Middle frontal gyrus (tissue), 1 donor: ENCODE measurements at regions not wholly inside any gene's neighbourhood (a gene's known extent, or its start where the extent isn't known, plus 50 kb on each side); places are given as distances from the start of the nearest gene placed in this dataset.
"Not testable (repeated sequence)": the region's sequence is repeated elsewhere in the genome, so short reads cannot be mapped to it uniquely, and the experiment has no call there.

Experiments used
- DNase-seq: peaks from one replicate; pipeline ENCODE4 v3.0.0-alpha.2; 2015; ENCODE audit warnings: low spot score; ENCODE audit errors: extremely low spot score

DNA sequence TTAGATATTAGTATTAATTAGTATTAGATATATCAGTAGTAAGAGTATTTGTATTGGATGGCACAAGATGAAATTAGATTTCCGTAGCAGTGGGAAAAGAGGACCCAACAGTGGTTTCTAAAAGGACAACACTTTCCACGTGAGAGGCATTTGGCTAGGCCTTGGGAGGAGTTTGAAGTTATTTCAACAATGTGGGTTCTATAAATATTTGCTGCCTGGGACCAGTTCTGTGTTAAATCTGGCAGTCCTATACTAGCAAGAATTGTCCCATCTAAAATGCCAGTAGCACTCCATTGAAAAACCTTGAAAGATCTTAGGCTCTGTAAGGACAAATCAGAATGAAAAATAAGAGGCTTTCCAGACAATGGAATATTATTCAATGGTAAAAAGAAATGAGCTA is 347.1 kb upstream of the DNAJC19 start:
- DNase-seq, result no peak

DNA sequence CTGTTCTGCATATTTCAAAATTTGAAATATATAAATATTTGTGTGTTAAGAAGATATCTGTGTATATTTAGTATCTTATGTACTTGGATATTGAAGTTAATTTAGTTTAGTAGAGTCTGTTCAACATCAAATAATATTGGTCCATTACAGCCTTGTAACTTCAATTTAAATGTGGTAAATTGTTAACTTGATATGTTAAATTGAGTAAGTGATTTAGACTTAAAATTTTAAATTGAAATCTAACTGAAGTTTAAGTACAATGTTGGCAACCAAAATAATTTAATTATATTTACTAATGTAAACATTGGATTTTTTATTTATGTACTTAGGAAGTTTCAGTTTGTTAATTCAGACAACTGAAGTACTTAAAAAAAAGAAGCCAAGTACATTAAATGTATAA is 343.9 kb upstream of the DNAJC19 start:
- DNase-seq, result no peak

- DNase-seq, result no peak
Observed at GRCh38 chr3:181330821-181331563, 341.5 kb upstream of the DNAJC19 start.

DNA sequence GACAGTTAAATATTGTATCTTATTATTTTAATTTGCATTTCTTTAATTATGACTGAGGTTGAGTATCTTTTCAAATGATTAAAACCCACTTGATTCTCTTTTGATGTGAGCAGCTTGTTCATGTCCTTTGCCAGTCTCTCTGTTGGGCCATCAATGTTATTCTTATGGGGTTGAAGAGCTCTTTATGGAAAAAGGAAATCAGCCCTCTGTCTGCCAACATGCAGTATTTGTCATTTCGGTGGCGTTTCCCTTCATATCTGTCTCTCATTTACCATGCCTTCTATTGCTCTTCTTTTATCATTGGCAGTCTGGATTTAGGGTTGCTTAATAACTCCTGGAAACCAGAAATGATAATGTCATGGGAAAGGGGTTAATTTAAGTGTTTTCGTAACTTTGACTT is 340.7 kb upstream of the DNAJC19 start:
- DNase-seq, result no peak

DNA sequence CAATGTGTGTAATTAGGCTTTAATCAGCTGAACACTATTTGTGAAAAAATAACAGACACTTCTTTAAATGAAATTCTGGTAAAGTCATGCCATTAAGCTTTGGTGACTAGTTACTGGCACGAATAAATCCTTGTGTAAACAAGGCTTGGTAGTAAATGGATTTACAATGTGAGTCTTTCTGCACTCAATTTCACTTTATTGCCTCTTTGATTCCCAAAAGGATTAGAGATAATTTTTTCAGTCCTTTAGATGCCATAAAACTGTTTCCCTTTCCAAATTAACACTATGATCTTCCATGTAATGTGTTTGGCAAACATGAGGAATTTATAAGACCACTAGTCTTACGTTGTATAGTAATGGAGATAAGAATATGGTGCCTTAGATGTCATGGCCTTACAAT is 339.5 kb upstream of the DNAJC19 start:
- DNase-seq, result no peak

GRCh38 chr3:181328346-181328745 is 338.8 kb upstream of the DNAJC19 start:
- no peak for DNase-seq

GRCh38 chr3:181327349-181327748 is 337.8 kb upstream of the DNAJC19 start:
- no peak for DNase-seq

DNA sequence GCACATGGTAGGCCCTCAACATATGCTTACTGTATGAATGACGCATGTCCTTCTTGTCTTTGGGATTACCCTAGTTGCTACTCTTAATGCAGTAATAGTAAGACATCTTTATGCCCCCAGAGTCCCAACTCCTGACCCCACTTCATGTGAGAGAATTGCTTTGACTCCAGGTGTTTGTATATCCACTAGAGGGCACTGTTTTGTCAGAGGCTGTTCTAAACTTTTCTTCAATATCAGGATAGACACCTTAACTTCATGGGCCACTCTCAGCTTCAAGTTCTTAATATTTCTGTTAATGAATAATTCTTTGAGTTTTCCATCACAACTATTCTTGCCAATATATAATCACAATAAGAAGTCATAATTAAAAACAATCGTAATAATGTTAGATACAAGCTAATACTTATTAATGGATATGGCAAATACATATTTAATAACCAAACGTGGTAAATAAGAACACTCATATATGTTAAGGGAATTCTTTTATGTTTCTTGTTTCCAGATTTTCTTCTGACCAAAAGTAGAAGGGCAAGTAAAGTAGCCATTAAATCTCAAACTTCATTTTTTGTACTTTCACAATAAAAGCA is 337.2 kb upstream of the DNAJC19 start:
- DNase-seq, result no peak

GRCh38 chr3:181324516-181324915 is 335.0 kb upstream of the DNAJC19 start:
- not testable (repeated sequence) for DNase-seq

GRCh38 chr3:181318321-181318720 is 328.8 kb upstream of the DNAJC19 start:
- no peak for DNase-seq

DNA sequence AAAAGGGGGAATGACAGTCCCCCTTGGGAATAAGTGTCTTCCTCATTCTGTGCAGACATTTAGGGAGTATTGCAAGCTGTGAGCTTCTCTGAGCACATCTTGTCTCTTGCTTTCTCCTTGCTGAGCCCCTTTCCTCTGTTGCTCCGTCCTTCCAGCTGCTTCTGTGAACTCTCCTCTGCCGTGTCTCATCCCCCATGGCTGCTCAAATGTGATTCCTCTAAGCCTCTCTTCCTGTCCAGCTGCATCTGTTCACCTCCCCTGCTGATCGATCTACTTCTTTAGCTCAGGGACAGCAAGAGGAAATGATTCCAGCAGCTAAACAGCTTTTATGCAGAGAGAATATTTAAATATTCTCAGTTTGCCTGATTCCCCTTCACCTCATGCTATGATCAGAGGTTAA is 328.0 kb upstream of the DNAJC19 start:
- no peak for DNase-seq

DNA sequence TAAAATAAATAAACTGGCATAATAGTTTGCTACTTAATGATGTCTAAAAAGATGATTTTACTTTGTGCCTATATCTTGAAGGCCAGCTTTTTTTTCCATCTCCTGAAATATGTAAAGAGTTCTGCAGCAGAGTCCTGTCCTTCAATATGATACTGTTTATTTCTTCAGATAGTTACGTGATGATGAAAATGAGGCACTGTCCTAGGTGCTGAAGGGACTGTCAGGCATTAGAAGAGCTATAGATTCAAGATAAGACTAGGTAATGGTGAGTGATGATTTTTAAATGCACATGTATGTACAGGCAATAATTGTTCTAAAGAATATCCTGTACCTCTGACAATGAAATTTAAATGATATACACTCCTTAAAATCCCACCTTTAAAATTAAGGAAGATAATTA is 326.9 kb upstream of the DNAJC19 start:
- no peak for DNase-seq

- DNase-seq, result no peak
Observed at GRCh38 chr3:181313335-181313734, 323.8 kb upstream of the DNAJC19 start.

DNA sequence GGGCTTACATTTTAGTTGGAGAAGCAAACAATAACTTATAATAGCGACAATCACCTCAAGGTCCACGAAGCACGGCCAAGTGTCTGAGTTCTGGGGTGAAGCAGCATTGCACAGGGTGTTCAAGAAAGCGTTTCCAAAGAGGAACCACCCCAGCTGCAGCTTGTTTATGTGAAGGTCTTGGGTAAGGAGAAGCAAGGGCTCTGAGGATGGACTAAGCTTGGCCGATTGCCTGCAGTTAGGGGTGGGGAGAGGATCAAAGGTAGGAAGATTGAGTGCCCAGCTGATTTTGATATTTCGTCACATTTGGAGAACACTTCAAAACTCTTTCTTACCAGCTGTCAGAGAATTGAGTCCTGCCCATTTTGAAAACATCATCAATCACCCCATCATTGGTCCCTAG is 321.6 kb upstream of the DNAJC19 start:
- DNase-seq, result no peak

GRCh38 chr3:181302960-181303359 is 313.4 kb upstream of the DNAJC19 start:
- DNase-seq, result no peak

- no peak for DNase-seq
Observed at GRCh38 chr3:181300033-181300432, 310.5 kb upstream of the DNAJC19 start.

GRCh38 chr3:181298421-181298820 is 308.9 kb upstream of the DNAJC19 start:
- no peak for DNase-seq

DNA sequence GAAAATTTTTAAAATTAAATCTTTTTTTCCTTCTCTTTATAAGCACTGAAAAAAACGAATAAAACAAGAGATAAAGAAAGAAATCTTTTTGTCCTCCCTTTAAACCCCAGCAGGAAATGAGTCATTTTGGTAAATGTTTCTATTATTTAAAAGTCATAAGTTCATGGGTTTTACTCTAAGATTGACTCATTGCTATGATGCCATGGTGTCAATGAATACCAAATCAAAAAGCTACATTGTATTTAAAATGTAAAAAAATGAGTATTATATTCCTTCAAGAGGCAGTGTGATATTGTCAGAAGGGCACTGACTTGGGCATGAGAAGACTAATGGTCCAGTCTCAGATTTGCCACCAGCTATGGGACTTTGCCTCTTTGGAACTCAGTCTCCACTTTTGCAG is 303.4 kb upstream of the DNAJC19 start:
- DNase-seq, result no peak

- DNase-seq, result no peak
Observed at GRCh38 chr3:181290941-181291340, 301.4 kb upstream of the DNAJC19 start.

DNA sequence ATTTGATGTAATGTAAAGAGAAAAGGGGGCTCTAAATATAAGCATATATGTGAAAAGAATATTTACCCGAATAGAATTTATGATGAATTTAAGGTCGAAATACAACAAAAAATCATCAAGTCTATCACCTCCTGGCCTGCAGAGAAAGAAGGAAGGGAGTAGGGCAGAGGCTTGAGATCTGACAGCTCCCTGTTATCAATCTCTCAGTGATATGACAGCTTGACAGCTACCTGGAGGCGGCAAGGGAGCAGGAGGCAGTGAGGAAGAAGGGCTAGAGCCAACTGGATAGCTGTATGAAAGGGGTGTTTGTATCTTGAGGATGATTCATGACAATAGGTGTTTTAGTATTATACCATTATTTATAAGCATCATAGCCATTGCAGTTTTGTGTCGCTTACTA is 299.8 kb upstream of the DNAJC19 start:
- DNase-seq, result no peak

DNA sequence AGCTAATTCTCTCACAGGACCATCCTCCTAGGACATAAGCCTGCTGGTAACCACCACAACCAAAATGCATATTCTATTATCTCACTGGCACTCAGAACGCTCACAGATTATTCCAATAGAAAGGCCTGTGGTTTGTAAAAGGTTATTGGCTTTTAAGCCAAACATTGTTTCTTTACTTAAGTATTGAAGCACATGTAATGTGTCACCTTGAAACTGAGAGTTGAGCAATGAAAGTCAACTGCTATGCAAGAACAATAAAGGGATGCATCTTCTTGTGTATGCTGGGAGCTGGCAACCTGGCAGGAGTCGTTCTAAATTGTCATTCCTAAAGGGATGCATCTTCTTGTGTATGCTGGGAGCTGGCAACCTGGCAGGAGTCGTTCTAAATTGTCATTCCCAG is 298.6 kb upstream of the DNAJC19 start:
- DNase-seq, result no peak

DNA sequence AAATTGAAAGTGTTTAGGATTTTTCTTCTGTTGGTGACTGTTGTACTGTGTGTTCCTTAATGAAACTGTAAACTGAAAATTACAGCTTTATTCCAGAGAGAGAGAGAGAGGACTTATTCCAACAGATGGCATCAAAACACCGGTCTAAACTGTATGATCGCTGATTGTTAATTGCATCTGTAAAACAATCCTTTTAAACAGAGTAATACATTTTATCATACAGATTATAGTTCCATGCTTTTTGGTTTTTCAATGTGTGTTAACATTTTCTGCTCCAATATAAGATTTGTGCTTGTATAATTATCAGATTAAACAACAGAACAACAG is 289.7 kb upstream of the DNAJC19 start:
- DNase-seq, result no peak

DNA sequence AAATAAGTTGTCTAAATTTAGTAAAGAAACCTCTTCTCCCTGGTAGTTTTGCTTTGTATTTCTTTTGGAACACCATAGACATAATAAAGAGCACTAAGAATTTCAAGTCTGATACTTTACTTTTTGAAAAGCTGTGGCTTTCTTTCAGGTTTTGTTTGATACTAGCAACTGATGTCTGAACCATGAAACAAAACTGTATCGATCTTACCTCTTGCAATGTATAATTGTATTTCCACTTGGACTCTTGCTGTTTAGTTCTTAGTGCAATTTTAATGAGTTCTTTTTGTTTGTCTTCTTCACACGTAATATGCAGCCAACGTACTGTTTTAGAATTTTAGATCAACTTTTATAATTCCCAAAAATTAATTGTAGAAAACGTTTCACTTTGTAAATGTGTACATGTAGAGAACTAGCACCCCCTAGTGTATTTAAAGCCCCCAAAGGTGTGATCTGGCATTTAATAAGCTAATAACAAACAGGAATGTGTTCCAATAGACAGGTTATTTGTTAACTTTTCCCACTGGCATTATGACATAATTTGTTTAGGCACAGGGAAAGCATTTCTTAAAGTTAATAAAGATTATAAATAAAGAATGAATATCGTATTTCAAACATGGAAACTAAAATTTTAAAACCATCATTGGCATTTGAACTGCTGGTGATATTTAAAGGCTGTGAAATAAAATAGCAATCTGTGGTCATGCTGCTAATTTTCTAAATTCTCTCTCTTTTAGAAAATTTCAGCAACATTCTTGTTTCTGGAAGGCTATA is 289.1 kb upstream of the DNAJC19 start:
- DNase-seq, result no peak
